Parathyroid adenoma (tissue), 2 donors: ENCODE measurements at regions not wholly inside any gene's neighbourhood (a gene's known extent, or its start where the extent isn't known, plus 50 kb on each side); places are given as distances from the start of the nearest gene placed in this dataset.

Source experiments
- H2AFZ ChIP-seq: fragments of 300-600 bp; sonication (generic); one replicate; pipeline ENCODE4 v1.7.0; 2017; ENCODE audit warnings: antibody characterized with exemption, mild to moderate bottlenecking
- H3K27ac ChIP-seq: fragments of 300-600 bp; sonication (generic); one replicate; pipeline ENCODE4 v1.7.0; 2017
- H3K27me3 ChIP-seq: fragments of 300-600 bp; sonication (generic); one replicate; pipeline ENCODE4 v1.7.0; 2017; ENCODE audit warnings: low read length; ENCODE audit not compliant: control insufficient read depth, insufficient read depth
- H3K36me3 ChIP-seq: fragments of 300-600 bp; sonication (generic); one replicate; pipeline ENCODE4 v1.7.0; 2017; ENCODE audit warnings: low read length; ENCODE audit not compliant: control insufficient read depth, insufficient read depth
- H3K4me1 ChIP-seq: fragments of 300-600 bp; sonication (generic); one replicate; pipeline ENCODE4 v1.7.0; 2017; ENCODE audit warnings: control low read depth
- H3K4me2 ChIP-seq: fragments of 300-600 bp; sonication (generic); one replicate; pipeline ENCODE4 v1.7.0; 2017; ENCODE audit warnings: low read length
- H3K4me3 ChIP-seq: fragments of 300-600 bp; sonication (generic); one replicate; pipeline ENCODE4 v1.7.0; 2017; ENCODE audit warnings: low read depth, low read length
- H3K79me2 ChIP-seq: fragments of 300-600 bp; sonication (generic); one replicate; pipeline ENCODE4 v1.7.0; 2017; ENCODE audit warnings: control low read depth
- H3K9ac ChIP-seq: fragments of 300-600 bp; sonication (generic); one replicate; pipeline ENCODE4 v1.7.0; 2017; ENCODE audit warnings: mild to moderate bottlenecking
- H3K9me3 ChIP-seq: fragments of 300-600 bp; sonication (generic); one replicate; pipeline ENCODE4 v1.7.0; 2017; ENCODE audit warnings: low read length; ENCODE audit not compliant: control insufficient read depth
- CTCF ChIP-seq: fragments of 300-600 bp; sonication (generic); IDR thresholded peaks from one replicate; pipeline ENCODE4 v1.7.0; 2017; ENCODE audit warnings: antibody characterized with exemption, mild to moderate bottlenecking
- donor health status: primary hyperparathyroidism.

GRCh38 chr6:71385111-71385822 lies 96.7 kb downstream of the OGFRL1 start:
- H3K4me1 ChIP-seq: peaks cover 6% of the 10 kb centered on the region
- no peaks in the 10 kb centered on the region for H3K36me3 ChIP-seq
- no peaks in the 10 kb centered on the region for H3K27me3 ChIP-seq
- TF ChIP-seq CTCF: no peak
- no peak overlapping the region for H3K4me2 ChIP-seq
- H3K4me3 ChIP-seq: no peak overlapping the region
- no peak overlapping the region for H3K27ac ChIP-seq
- peaks cover 5% of the 10 kb centered on the region for H3K79me2 ChIP-seq
- no peak overlapping the region for H2AFZ ChIP-seq
- H3K9ac ChIP-seq: no peak overlapping the region
- H3K9me3 ChIP-seq: no peaks in the 10 kb centered on the region

- Histone ChIP-seq H3K4me2 (no peak overlapping the region), H3K27ac (no peak overlapping the region), H3K9ac (no peak overlapping the region), H3K27me3 (no peaks in the 10 kb centered on the region), H2AFZ (no peak overlapping the region), H3K79me2 (no peaks in the 10 kb centered on the region), H3K4me3 (no peak overlapping the region), H3K9me3 (no peaks in the 10 kb centered on the region), H3K4me1 (peaks cover 6% of the 10 kb centered on the region), H3K36me3 (no peaks in the 10 kb centered on the region)
- no peak for TF ChIP-seq CTCF
Observed at GRCh38 chr6:71386215-71386614, 97.6 kb downstream of the OGFRL1 start.

DNA sequence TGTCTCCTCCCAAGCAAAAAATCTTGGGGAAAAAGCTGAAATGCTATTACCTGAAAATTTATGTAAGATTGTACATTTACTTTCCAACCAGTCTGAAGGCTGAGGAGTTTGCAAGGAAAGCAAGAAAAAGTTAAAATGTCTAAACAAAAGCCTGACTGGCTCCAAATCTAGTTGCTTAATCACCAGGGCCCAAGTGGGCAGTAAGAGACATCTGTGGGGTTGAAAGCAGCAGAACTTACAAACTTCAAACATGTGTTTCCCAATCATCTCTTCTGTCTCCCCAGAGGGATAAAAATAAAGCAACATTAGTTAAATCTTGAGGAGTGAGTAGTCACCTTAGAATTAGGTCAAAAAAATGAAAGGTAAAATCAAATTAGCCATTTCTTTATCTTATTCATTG lies 98.6 kb downstream of the OGFRL1 start:
- Histone ChIP-seq H3K4me2 (no peak overlapping the region), H3K4me3 (no peak overlapping the region), H3K36me3 (no peaks in the 10 kb centered on the region), H3K27ac (no peak overlapping the region), H3K9ac (no peak overlapping the region), H3K9me3 (no peaks in the 10 kb centered on the region), H2AFZ (no peak overlapping the region), H3K79me2 (no peaks in the 10 kb centered on the region), H3K4me1 (peaks cover 6% of the 10 kb centered on the region), H3K27me3 (no peaks in the 10 kb centered on the region)
- TF ChIP-seq CTCF: no peak

DNA sequence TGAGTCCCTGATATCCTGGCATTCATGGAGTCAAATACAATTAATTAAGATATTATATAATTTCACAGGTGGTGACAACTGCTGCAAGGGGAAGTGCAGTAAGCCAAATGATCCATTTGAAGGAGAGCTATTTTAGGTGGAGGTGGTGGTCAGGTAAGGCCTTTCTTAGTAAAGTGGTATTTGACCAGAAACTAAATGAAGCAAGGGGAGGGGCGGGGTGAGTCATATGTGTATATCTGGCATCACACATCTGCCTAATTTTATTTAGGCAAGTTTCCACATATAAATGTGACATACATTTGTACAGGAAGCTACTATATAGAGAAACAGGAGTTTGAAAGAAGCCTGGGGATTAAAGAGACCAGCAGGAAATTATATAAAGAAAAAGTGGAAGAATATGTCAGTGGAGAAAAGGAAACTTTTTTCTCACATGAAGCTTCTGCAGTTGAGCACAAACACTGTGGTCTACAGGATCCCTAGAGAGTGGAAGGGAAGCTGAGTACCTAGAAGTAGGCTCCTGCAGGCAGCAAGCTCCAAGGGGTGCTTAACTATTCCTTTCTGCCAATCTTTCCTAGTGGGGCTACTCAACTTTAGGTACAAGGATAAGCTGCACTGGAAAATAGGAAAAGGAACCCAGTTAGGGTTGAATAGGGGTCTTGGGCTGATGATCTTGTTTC lies 99.6 kb downstream of the OGFRL1 start:
- H3K4me2 ChIP-seq: no peak overlapping the region
- H3K4me1 ChIP-seq: peaks cover 7% of the 10 kb centered on the region
- H2AFZ ChIP-seq: no peak overlapping the region
- no peak overlapping the region for H3K9ac ChIP-seq
- H3K27me3 ChIP-seq: no peaks in the 10 kb centered on the region
- no peaks in the 10 kb centered on the region for H3K79me2 ChIP-seq
- H3K27ac ChIP-seq: no peak overlapping the region
- no peak for TF ChIP-seq CTCF
- H3K9me3 ChIP-seq: no peaks in the 10 kb centered on the region
- H3K4me3 ChIP-seq: no peak overlapping the region
- H3K36me3 ChIP-seq: no peaks in the 10 kb centered on the region
